Calu3 (cell line): ENCODE measurements at regions not wholly inside any gene's neighbourhood (a gene's known extent, or its start where the extent isn't known, plus 50 kb on each side); places are given as distances from the start of the nearest gene placed in this dataset.

ENCODE experiments used
- BruUV-seq: library from RNA; stranded (reverse); fragments of 400-500 nt; replicated peaks from 2 replicates; lab custom pipeline; 2021; lab: Mats Ljungman, UMichigan
- CTCF ChIA-PET: fragments of 300-600 bp; sonication (Branson Sonifier 250); formaldehyde crosslinking; loops from one replicate; lab custom pipeline; 2022; ENCODE audit warnings: antibody characterized with exemption; lab: Charles Lee
- DNase-seq: peaks from one replicate; pipeline ENCODE4 v3.0.0; 2022
- H3K27ac Mint-ChIP-seq: one replicate; pipeline ENCODE4 v1.8.0; 2022; ENCODE audit warnings: mixed read lengths; ENCODE audit not compliant: unreplicated experiment
- H3K27me3 Mint-ChIP-seq: one replicate; pipeline ENCODE4 v1.8.0; 2022; ENCODE audit warnings: mixed read lengths; ENCODE audit not compliant: unreplicated experiment
- H3K36me3 Mint-ChIP-seq: one replicate; pipeline ENCODE4 v1.8.0; 2022; ENCODE audit warnings: mild to moderate bottlenecking, moderate library complexity, mixed read lengths; ENCODE audit not compliant: insufficient read depth, unreplicated experiment
- H3K4me1 Mint-ChIP-seq: one replicate; pipeline ENCODE4 v1.8.0; 2022; ENCODE audit warnings: mild to moderate bottlenecking, low read depth, mixed read lengths; ENCODE audit not compliant: unreplicated experiment
- H3K4me3 Mint-ChIP-seq: one replicate; pipeline ENCODE4 v1.8.0; 2022; ENCODE audit warnings: mild to moderate bottlenecking, low read depth, moderate library complexity, mixed read lengths; ENCODE audit not compliant: unreplicated experiment
- H3K9me3 Mint-ChIP-seq: one replicate; pipeline ENCODE4 v1.8.0; 2022; ENCODE audit warnings: low read depth, mixed read lengths; ENCODE audit not compliant: unreplicated experiment
- CTCF ChIP-seq: fragments of 200-600 bp; IDR thresholded peaks from one replicate; pipeline ENCODE4 v1.8.0; 2022; ENCODE audit warnings: antibody characterized with exemption; ENCODE audit not compliant: unreplicated experiment
- intact Hi-C: fragments of 100-400 bp; cut with micrococcal nuclease; formaldehyde crosslinking; loops from one replicate; pipeline ENCODE4 v1.10.0; 2022; ENCODE audit not compliant: unreplicated experiment

DNA sequence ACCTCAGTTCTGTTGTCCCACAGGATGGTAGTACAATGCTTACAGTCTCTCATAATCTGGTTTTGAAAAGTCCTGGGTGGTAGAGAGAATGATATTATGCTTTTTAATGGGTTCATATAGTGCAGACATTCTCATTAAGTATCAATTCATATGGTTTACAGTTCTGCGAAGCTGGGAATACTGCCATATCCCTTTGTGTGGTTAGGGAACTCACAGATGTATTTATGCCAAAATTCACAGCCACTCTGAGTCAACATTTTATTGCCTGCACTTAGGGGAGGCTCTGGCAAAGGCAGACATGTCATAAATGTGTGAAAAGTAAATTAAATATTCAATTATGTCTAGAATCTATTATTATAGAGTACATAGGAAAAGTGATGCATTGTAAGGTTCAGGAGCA is 808.2 kb downstream of the SUCLG1 start:
- DNase-seq, result no peak
- H3K27me3 Mint-ChIP-seq, result no peaks in the 10 kb centered on the region
- BruUV-seq, result no TSS peak
- H3K27ac Mint-ChIP-seq, result no peak overlapping the region
- H3K4me1 Mint-ChIP-seq, result no peaks in the 10 kb centered on the region
- no peak for TF ChIP-seq CTCF
- CTCF ChIA-PET, result no interaction called here
- no peaks in the 10 kb centered on the region for H3K36me3 Mint-ChIP-seq
- no peak overlapping the region for H3K4me3 Mint-ChIP-seq
- H3K9me3 Mint-ChIP-seq, result peaks cover 5% of the 10 kb centered on the region
- intact Hi-C loops, result no loop called here

DNA sequence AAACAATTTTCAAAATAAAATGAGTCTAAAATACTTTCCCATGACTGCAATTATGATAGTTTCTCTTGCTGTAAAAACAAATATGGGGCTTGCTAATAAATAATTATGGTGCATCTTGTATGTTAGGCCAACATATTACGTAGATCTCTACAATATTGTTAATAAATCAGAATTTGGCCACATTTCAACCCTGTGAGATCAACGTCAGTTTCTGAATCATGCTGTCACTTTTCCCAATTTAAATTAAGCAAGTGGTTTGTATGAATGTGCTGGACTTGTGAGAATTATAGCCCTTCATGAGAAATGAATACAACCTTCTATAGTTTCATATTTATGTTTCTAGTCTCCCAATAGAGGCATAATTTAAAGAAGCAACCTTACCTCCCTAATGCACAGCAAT is 808.9 kb downstream of the SUCLG1 start:
- H3K4me3 Mint-ChIP-seq, result no peak overlapping the region
- TF ChIP-seq CTCF, result no peak
- no peaks in the 10 kb centered on the region for H3K4me1 Mint-ChIP-seq
- no peak overlapping the region for H3K27ac Mint-ChIP-seq
- intact Hi-C loops, result no loop called here
- peaks cover 5% of the 10 kb centered on the region for H3K9me3 Mint-ChIP-seq
- H3K36me3 Mint-ChIP-seq, result no peaks in the 10 kb centered on the region
- CTCF ChIA-PET, result no interaction called here
- H3K27me3 Mint-ChIP-seq, result no peaks in the 10 kb centered on the region
- BruUV-seq, result no TSS peak
- DNase-seq, result no peak

DNA sequence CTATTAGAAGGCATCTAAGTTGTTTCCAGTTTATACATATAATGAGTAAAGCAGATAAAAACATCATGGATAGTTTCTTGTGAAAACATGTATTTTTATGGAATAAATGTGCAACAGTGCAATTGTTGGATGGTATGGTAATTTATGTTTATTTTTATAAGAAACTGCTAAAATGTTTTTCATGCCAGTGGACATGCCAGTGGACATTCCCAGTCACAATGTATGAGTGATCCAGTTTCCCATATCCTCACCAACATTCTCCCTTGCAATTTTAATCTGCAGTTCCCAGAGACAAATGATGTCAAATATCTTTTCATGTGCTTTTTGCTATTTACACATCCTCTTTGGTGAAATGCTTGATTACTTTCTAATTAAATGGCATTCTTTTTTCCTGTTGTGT is 818.6 kb downstream of the SUCLG1 start:
- no peaks in the 10 kb centered on the region for H3K27me3 Mint-ChIP-seq
- TF ChIP-seq CTCF, result no peak
- H3K36me3 Mint-ChIP-seq, result no peaks in the 10 kb centered on the region
- H3K4me1 Mint-ChIP-seq, result no peaks in the 10 kb centered on the region
- no peak overlapping the region for H3K4me3 Mint-ChIP-seq
- CTCF ChIA-PET, result no interaction called here
- intact Hi-C loops, result no loop called here
- DNase-seq, result no peak
- peaks cover 17% of the 10 kb centered on the region for H3K9me3 Mint-ChIP-seq
- no TSS peak for BruUV-seq
- no peak overlapping the region for H3K27ac Mint-ChIP-seq

DNA sequence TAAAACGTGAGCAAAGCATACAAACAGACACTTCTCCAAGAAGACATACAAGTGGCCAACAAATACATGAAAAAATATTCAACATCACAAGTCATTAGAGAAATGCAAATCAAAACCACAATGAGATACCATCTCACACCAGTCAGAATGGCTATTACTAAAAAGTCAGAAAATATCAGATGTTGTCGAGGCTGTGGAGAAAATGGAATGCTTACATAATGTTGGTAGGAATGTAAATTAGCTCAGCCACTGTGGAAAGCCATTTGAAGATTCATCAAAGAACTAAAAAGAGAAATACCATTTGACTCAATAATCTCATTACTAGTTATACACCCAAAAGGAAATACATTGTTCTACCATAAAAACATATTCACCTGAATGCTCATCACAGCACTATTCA is 825.7 kb downstream of the SUCLG1 start:
- no peaks in the 10 kb centered on the region for H3K4me1 Mint-ChIP-seq
- no peak for DNase-seq
- BruUV-seq, result no TSS peak
- CTCF ChIA-PET, result no interaction called here
- no peak overlapping the region for H3K4me3 Mint-ChIP-seq
- no peak overlapping the region for H3K27ac Mint-ChIP-seq
- no peak for TF ChIP-seq CTCF
- H3K27me3 Mint-ChIP-seq, result no peaks in the 10 kb centered on the region
- peaks cover 17% of the 10 kb centered on the region for H3K9me3 Mint-ChIP-seq
- intact Hi-C loops, result no loop called here
- H3K36me3 Mint-ChIP-seq, result no peaks in the 10 kb centered on the region
